HL-60/S4 treated with retinoic acid at 250 ng/mL for 4 days and 3 days (cell line): ENCODE measurements at regions not wholly inside any gene's neighbourhood (a gene's known extent, or its start where the extent isn't known, plus 50 kb on each side); places are given as distances from the start of the nearest gene placed in this dataset.

ENCODE experiments used
- in situ Hi-C: fragments of 300-500 bp; cut with MboI; formaldehyde crosslinking; loops from 2 replicates; pipeline ENCODE4 v1.7.0; 2022; ENCODE audit warnings: low sequenced_read_pairs

DNA sequence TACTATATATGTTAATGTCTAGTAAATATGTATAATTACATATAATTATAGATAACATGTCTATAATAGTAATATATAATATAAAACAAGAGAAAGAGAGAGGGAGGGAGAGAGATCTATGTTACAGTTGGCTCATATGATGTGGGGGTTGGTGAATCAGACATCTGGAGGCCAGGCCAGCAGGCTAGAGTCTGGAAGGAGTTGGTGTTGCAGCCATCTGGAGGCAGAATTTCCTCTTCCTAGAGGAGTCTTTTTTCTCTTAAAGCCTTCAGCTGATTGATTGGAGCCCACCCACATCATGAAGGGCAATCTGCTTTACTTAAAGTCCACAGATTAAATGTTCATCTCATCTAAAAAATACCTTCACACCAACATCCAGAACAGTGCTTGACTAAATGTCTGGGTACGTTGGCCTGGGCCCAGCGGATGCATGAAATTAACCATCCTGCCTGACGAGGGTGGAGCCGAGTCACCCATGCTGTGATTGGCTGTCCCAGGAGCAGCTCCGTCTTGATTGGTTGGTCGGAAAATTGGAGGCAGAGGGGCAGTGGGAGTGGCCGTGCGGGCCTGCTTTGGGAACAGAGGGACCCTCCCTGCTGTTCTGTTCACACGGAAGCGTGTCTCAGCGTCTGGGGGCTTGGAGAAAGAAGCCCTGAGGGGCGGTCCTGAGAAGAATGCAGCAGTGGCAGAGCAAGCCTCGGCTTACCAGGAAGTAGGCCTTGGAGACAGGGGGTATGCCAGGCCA, 392.4 kb downstream of the QKI start:
- in situ Hi-C loops, result no loop called here

- in situ Hi-C loops, result no loop called here
These were observed 390.5 kb downstream of the QKI start for GRCh38 chr6:163804991-163805390.

DNA sequence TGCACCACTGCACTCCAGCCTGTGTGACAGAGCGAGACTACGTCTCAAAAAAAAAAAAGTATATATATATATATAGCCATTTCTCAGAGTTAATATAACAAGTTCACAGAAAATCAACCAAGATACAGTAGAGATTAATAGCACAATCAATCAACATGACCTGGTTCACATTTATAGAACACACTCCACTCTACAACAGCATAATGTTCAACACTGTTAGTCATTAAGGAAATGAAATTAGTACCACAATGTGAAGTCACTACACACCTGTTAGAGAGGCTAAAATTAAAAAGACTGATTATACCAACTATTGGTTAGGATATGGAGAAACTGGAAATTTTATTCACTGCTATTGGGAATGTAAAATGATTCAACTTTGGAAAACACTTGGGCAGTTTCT, 387.7 kb downstream of the QKI start:
- in situ Hi-C loops, result no loop called here

GRCh38 chr6:163797296-163797845, 382.9 kb downstream of the QKI start:
- in situ Hi-C loops, result no loop called here

GRCh38 chr6:163793011-163793983, 378.8 kb downstream of the QKI start:
- in situ Hi-C loops, result no loop called here

GRCh38 chr6:163790266-163790840, 375.8 kb downstream of the QKI start:
- in situ Hi-C loops, result no loop called here

DNA sequence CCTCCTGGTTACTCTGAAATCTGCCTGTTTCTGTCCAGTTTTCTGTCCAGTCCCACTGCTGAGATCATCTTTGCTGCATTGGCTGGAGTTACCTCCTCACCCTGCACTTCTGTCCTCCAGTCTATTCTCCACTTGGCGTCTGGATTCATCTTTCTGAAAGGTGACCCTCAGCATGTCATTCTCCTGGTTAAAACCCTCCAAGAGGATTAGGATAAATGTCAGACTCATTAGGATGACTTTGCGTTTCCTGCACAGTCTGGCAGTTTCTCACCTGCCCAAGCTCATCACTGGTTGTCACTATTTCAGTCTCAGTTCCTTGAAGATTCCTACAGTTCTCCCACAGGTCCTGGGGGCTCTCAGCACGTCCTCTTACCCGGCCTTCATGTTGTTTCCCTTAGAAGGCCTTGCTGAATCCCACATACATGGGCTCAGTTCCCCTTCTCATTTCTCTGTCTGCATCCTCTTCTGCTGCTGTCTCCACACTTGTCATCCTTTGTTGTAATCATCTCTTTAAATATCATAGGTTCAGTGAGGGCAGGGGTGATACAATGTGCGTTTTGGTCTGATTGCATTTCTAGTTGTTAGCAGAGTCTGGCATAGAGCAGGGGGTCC, 374.8 kb downstream of the QKI start:
- in situ Hi-C loops, result no loop called here

GRCh38 chr6:163786995-163787671, 372.6 kb downstream of the QKI start:
- in situ Hi-C loops, result no loop called here

DNA sequence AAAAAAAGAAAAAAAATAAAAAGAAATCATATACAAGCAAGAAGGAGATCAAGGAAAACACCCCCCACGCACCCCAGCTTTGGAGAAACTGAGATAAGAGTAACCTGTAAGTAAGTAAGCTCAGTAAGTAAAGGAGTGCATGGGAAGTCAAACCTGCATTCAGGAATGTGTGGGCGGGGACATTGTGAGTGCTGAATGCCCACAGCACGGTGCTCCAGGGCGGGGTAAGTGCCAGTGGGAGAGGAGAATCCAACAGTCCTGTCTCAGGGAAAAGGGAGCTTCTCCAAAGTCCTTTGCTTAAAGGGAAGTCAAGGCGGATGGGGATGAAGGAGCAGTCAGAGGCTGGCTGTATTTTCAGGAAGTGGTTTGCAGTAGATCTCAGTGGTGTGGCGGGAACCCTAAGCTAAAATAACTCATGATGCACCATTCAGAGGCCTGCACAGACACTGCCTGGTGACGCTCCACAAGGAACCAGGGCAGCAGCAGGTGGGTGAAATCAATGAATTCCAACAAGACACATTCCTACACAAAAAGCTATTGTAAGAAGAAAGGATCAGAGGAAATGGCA, 368.0 kb downstream of the QKI start:
- in situ Hi-C loops, result no loop called here

GRCh38 chr6:163780994-163781393, 366.5 kb downstream of the QKI start:
- in situ Hi-C loops, result no loop called here

GRCh38 chr6:163779727-163780284, 365.3 kb downstream of the QKI start:
- in situ Hi-C loops, result no loop called here

- in situ Hi-C loops, result no loop called here
These were observed 363.2 kb downstream of the QKI start for GRCh38 chr6:163777716-163778115.

DNA sequence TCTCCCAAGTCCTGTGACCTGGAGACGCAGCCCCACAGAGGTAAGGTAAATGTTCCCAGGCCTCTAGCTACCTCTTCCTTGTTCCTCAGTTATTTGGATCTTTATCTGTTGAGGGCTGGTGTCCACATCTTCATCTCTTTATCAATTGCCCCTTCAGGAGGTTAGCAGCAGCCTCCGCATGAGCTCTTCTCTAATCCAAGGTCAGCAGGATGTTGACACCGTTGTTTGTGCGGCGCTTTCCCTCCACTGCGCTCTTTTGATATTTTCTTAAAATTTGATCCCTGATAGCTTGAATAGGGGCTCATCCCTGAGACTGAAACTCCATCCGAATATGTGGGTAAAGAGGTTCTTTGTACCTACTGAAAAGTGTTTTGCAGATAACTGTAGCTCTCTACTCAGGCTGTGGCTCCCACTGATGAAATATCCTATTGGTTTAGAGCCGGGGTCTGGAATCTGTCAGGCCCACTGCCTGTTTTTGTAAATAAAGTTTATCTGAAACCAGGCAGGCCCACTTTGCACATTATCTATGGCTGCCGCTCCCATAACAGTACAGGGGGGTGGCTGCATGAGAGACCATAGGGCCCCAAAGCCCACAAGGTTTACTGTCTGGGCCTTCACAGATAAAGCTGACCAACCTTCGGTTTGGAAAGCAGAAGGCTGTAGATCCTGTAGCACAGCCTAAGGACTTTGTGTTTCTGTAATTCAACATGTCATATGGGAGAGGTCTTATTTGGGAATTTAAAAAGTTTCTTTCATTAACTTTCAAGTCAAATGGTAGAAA, 362.6 kb downstream of the QKI start:
- in situ Hi-C loops, result no loop called here

GRCh38 chr6:163776196-163776905, 361.8 kb downstream of the QKI start:
- in situ Hi-C loops, result no loop called here

DNA sequence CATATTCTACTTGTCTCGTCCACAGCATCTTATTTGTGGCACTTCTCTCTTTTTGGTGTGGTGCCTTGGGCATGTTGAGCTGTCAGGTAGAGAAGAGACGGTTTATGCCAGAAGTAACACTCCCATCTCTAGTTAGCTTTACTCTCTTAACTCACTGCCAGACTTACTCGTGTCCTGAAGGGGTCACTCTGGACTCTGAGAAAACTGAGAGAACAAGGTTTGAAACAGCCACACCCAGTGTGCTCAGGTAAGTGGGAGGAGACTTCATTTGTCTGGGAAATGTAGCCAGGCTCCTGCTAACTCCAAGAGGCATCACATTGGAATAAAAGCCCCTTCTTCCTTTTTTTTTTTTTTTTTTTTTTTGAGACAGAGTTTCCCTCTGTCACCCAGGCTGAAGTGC, 360.8 kb downstream of the QKI start:
- in situ Hi-C loops, result no loop called here

DNA sequence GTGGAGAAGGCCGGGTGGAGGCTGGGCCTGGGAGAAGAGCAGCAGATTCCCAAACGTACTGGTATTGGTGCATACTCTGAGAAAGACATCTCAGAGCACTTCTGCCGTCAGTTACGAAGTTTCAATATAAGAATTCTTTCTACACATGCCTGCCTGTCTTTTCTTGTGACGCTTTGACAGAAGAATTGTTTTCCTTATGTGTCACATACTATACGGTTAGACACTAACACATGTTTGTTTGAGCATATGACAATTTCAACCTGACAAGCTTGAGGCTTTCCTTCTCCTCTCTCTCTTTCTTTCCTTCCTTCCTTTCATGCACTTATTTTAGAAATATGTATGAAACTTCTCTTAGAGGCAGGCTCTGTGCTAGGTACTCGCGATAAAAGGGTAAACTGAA, 360.0 kb downstream of the QKI start:
- in situ Hi-C loops, result no loop called here

- in situ Hi-C loops, result no loop called here
These were observed 359.1 kb downstream of the QKI start for GRCh38 chr6:163773646-163774045.

DNA sequence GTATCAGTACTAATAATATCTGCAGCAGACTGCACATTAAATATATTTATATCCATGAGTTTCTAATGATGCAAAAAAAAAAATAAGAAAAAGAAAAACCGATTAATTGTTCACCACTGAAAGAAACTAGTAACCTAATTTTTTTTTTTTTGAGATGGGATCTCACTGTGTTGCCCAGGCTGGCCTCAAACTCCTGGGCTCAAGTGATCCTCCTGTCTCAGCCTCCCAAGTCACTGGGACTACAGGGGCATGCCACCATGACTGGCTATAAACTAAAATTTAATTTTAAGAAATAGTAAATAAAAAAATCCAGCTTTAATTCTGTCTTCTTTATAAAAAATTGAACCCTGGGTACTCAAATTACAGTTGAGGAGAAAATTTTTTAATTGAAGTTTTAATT, 358.2 kb downstream of the QKI start:
- in situ Hi-C loops, result no loop called here
